Stimulated activated CD4-positive, alpha-beta T cell treated with anti-CD3 and anti-CD28 coated beads, TNF-alpha, amount 100 ng/mL, for 48 hours (primary cell): ENCODE measurements at regions not wholly inside any gene's neighbourhood (a gene's known extent, or its start where the extent isn't known, plus 50 kb on each side); places are given as distances from the start of the nearest gene placed in this dataset.

Source experiments
- DNase-seq, 3 donors: peaks; one replicate each; pipeline ENCODE4 v3.0.0-alpha.2; 2020; ENCODE audit warnings: low read depth in 3 of 3

DNA sequence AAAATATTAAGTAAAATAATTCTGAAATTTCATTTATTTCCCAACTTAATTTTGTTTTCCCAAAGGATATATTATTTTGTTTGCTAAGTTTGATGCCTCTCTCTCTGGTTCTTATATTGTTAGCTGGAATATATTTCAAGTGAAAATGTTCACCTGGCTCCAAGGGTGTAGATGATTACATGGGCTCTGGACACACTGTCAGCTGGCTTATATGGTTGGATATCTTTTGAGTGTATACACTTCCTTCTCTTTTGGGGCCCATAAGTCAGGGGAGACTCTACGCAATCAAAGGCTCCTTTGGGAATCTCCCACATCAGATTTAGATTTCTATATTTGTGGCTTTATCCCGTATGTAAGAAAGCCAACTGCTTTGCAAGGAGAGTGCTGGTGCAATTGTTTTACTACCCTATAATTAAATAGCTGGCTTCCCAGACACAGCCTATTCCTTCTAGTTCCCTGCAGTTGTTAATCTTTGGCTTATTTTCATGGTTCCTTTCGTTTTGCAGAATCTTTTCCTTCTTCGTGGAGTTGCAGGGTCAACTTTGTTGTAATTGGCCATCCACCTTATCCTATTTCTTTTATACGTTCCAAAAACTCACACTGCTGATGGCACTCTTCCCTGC is 225.7 kb downstream of the DPH6 start:
- no peak for DNase-seq

DNA sequence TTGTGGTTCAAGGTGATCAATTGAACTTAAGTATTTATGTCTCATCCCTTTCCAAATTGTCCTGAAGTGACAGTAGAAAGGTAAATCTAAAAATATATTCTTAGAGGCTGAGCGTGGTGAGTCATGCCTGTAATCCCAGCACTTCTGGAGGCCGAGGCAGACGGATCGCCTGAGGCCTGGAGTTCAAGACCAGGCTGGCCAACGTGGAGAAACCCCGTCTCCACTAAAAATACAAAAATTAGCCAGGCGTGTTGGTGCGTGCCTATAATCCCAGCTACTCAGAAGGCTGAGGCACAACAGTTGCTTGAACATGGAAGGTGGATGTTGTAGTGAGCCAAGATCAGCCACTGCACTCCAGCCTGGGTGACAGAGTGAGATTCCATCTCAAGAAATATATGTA is 226.6 kb downstream of the DPH6 start:
- no peak for DNase-seq

DNA sequence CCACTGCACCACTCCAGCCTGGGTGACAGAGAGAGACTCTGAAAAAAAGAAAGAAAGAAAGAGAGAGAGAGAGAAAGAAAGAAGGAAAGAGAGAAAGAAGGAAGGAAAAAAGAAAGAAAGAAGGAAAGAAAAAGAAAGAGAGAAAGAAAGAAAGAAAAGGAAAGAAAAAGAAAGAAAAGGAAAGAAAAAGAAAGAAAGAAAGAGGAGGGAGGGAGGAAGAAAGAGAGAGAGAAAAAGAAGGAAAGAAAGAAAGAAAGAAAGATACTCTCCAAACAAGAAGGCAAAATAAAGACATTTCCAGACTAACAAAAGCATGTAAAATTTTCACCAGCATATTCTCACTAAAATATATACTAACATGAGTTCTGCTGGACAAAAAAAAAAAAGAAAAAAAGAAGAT is 228.7 kb downstream of the DPH6 start:
- no peak for DNase-seq

DNA sequence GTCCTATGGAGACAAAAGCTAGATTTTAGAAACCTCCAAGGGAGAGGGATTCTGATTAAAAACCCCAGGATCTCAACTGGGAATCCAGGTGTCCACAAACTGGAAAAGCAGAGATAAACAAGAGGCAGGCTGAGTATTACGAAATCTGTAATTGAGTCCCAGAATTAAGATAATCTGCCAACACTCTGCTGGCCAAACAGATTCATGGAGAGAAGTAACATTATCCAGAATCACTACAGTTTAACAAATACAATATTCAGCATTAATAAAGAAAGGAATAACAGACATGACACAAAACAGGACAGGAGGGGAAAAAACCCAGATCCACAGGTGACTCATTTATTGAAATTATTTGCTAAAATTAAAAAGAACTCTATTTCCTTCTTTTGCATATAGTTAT is 227.2 kb upstream of the NANOGP8 start:
- DNase-seq, result no peak

DNA sequence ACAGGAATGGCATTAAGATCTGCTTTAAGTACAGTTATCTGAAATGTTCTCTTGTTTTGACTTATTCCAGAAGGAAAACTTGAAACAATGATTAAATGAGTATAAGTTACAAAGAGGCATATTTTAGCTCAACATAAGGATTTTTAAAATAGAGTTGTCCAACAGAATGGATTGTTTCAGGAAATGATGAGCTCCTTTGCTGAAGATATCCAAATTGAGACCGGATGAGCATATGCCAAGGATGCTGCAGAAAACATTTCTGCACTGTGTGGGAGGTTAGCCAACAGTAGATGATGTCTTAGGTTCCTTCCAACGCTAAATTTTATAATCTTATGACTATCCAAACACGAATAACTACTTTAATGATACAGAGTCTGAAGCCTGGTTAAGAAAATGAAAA is 226.5 kb upstream of the NANOGP8 start:
- no peak for DNase-seq

DNA sequence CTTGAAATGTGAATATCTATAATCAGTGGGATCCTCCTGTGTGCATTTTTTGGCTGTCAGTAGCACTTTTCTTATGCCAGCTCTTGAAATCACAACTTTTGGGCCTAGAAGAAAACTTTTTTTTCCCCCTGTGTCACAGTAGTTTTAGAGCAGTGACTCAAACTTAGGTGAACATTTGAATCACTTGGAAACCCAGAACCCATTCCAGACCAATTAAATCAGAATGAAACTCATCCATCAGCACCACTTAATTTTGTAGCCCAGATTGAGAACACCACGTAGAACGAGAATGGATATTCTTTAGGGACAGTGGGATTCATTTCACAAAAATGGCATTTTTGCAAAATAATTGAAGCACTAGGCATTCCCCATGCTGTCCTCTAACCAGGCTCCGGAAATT is 224.8 kb upstream of the NANOGP8 start:
- no peak for DNase-seq

DNA sequence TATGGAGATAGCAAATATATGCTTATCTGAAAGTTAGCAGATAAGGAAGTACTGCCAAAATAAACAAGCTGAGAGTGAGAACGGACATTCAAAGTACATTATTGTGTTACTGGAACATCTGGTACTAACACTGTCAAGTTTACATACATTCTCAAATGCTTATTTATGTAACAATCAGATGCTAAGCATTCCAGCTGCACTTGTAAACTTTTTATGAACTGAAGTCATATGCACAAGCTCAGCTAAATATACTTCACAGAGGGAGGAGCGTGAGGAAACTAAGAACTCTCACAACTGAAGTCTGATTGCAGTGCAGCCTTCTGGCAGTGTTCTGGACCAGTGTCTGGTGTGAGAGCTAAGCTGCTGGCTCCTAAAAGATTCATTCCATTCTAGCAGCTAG is 223.7 kb upstream of the NANOGP8 start:
- no peak for DNase-seq

DNA sequence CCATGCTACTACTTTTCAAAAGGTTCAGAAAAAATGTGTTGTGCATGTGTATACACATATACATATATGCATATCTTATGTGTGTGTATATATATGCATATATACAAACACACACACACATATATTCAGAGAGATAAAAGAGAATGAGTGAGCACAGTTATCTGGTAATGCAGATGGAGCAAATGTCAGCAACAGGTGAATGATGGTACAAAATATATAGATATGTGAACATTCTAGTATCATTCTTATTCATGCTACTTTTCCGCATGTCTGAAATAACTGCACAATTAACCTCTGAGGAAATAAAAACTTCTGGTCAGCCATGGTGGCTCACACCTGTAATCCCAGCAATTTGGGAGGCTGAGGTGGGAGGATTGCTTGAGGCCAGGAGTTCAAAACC is 222.6 kb upstream of the NANOGP8 start:
- DNase-seq, result no peak

DNA sequence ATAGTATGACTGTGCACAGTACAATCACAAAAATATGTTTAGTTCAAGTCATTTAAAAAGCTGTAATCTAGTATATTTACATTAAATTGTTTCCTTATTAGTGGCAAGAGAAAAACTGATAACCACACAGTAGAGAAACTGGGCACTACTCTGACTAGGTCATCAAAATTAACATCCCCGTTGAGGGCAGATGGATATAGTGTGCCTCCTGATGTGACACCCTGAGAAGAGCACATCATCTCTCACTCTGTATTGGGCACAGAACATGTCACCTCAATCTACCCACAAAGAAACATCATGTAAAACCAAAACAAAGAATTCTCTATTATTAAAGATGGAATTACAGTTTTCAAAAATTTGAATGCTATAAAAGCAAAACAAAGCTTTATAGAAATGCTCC is 221.9 kb upstream of the NANOGP8 start:
- DNase-seq, result no peak

DNA sequence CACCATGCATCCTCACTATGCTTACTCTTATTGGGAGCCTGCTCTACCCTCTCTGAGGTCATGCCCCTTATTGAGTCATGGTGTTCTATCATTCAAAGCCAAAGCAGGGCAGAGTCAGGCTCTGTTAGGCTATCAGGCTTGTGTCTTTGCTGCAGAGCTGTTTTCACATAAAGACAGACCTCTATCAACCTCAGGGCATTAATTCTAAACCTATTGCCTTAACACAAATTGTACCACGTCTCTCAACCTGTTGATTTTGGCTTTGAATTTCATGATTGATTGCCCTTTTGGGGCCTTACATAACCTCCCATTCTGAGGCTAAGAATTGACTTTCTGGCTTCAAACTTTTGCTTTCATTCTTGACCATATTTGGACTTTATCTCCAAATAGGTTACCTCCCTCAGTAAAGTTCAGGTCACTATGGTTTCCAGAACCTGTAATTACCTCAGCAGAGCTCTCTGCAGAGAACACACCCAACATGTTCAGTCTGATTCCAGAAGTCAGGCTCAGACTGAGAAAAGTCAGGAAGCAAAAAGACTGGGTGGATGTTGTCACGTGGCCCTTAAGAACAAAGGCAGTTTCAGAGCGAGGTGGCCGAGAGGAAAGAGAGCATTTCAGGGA is 221.4 kb upstream of the NANOGP8 start:
- DNase-seq, result no peak

DNA sequence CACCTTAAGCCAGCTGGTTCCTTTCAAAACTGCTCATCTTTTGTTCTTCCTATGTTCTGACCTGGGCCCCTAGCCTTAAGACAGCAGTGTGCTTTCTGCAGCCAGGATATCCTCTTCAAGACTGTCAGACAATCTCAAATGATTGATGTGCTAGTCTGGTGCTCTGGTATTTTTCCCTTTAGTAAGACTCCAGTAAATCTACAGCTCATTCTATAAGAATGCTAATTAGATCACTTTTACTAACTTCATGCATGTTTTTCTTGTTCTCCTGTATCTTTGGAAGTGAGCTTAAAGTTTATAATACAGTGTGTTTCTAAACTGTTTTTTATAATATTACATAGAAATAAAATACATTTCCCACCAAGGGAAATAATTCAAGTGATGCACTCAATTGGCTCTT is 220.9 kb upstream of the NANOGP8 start:
- no peak for DNase-seq

DNA sequence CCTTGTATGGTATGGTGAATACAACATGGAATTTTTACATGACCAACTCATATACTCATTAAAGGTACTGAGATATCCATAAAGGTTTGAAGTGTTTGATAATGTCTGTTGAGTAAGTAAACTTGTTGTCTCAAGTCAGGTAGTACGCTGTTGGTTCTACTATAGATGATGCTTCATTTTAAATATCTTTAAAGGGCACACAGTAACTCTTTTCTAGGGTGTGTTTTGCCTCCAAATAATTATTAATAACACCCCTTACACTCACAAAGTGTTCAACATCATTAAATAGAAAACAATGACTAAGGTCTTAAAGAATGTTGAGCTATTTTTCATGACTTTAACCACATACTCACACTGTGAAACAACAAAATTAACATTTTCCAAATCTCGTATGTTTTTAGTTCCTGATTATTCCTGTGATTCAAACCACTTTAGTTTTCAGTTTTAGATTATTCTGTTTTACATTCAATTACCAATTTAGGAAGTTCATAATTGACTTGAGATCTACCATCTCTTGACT is 220.0 kb upstream of the NANOGP8 start:
- no peak for DNase-seq

DNA sequence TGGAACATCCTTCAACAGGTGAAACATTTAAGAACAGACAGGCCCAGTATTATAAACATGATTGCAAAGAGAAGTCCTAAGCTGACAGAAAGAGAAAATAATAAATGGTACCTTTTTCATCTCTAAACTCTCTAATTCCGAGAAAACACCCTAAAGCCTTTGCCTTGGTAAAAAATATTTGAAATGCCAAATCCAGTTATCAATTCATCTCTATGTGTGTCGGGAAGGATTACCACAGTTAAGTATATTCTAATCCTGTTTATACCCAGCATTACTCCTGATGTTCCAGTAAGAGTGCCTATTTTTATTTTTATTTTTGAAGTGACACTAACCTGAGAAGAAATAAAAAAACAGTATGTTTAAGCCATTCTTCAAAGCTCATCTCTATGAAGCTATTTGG is 219.3 kb upstream of the NANOGP8 start:
- DNase-seq, result no peak

DNA sequence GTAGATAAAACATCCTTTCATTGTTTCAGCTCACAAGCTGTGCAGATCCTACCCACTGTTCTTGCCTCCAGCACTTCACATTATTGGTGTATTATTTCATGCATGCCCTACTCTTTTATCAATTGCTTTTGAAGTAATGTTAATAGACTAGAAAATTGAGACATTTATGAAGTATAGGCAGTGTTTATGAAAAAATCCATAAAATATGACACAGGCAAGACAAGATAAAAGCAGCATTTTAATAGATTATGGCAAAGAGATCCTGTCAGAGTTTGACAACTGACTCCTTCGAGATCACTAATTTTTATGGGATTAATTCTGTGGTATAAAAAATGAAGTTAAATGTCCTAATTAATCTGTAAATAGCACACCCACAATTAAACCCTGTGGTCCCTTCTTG is 217.2 kb upstream of the NANOGP8 start:
- DNase-seq, result no peak

DNA sequence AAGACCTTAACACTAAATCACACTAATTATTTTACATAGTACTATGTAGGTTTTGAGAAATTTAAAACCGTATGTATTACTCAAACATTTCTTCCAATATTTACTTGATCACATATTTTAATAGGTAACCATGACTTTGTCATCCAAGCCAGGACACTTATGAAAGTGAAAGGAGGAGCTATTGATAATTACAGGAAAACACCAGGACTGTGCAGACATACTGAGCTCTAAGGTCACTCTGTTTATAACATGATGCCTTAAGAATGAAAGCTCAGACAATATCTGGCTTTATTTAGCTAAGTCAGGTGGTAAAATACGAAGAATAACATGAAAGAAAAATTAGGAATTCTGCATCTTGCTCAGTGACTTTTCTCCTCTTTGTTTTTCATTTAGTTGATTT is 216.0 kb upstream of the NANOGP8 start:
- DNase-seq, result no peak

DNA sequence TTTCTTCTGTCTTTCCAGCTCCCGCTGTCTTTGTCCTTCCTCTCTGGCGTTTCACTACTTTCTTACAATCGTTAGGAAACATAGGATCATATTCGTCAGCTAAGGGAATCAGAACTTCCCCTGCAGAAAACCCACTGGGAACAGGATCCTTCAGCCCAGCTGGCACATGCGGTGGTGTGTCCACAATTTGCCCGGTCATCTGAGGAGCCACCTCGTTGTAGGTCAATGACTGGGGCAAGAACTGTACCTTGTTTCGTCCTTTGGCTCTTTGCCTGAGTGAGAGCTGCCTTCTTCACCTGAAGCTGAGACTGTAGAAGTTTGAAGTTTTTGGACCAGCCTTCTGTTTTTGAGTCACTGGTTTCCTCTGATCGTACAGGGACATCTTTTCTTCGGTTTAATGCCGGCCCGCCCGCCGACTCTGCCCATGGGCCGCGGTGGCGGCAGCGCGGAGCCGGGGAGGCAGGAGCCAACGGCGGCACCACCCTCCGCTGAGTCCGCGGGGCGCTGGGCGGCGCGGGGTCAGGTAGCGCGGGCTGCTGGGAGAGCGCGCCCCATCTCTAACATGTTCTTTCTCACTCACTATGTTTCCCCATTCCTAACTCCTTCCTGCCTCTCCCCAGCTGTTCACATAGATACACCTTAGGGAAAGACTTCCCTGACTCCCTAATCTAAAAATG is 214.1 kb upstream of the NANOGP8 start:
- no peak for DNase-seq

DNA sequence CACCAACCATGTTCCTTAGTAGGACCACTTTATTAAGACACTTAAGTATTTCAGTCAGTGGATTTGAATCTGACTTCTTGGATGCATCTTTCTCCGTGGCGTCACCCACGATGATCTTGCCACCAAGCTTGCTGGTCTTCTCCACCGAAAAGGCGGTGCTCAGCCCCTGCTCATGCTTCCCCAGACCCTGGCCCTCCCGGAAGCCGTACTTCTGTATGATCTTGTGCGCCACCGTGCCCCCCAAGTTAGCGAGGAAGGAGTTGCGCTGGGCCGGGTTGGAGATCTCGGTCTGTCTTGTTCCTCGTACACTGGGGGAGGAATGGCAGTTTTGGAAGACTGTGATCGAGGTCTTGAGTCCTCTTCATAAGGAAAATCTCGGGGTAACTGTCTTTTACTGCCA is 213.4 kb upstream of the NANOGP8 start:
- DNase-seq, result no peak

DNA sequence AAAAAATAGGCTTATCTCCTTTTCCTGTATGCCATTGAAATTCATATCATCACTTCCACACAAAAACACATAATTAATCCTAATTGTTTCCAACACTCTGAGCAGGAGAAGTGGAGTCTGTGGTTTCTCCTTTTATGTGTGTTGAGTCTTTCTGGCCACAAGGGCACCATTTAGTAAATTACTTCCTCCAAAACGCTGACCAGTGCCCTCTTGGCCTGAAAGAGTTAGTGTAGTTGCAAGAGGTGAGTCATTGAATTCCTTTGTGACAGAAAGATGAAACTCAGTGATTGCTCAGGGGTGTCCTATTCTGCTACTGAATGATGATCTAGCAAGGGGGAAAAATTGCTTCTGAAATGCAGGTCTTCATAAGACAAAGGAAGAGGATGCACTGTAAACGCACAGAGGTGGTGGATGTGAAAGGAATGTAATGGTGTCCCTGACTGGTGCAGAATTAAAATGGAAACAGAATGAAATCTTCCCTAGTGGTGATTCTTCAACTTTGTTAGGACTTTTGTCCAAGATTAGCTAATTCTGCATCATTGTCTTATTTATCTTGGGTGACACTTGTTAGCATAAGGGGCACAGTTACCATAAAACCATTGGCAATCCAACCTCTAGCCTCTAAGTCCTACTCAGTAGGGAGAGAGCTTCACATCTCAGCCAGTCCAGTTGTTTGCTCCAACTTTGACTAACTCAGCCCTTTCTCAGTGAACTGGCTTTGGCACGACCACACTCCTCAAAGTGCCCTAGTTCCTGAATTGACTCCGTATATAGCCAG is 208.4 kb upstream of the NANOGP8 start:
- DNase-seq, result no peak

DNA sequence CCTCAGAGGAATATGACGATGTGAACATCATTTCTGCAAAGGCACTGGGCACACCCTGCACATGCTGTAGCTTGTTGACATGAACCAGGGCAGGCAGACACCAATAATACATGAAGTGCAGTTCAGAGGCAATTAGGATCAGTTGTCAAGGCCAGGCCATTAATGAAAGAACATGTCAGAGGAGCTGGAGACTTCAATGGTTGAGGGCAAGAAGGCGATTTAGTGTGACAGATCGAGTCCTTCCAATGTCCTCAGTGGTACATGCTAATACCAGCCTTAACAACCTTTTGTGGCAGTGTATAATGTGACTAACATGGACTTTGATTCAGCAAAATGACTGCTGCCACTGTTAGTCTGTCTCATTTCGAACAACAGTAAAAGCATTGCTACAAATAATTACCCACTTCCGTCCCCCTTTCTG is 205.2 kb upstream of the NANOGP8 start:
- DNase-seq, result no peak

DNA sequence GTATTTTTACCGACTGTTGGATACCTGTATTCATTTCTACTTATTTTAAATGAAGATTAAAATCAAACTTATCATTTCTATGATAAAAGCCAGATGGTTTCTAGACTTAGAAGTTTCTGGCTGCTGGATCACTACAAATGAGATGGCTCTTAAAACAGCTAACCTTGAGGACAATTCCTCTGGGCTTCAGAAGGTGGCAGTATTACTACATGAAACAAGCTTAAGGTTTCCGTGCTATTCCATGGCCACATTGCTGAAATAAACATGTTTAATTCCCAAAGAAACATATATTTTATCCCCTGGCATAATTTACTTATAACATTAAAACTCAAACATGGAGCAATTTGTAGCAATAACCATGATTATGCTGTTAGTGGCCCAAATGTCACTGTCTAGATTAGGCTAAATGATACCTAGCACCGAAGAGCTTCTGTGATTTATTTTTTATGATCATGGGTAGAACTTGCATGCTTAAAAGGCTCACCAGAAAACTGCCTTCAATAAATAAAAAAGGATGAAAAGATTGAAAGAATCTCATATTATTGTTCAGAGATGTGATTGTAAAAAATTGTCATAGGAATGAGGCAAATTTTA is 204.0 kb upstream of the NANOGP8 start:
- DNase-seq, result no peak

DNA sequence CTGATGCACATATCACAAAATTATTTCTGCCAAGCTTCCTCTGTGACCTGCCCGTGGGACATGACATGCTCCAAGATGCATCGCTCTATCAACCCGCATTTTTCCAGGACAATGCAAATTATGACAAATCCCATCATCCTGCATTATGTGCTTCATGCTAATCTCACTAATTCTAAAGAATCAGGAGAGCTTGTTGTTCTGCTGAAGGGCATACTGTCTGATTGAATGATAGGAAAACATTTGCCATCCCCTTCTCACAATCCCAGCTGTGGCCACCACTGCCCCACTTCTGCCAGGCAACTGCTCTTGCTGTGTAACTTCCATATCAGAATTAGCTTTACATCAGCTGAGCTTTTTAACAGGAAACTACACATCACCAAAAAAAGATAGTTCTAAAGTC is 203.5 kb upstream of the NANOGP8 start:
- DNase-seq, result no peak

DNA sequence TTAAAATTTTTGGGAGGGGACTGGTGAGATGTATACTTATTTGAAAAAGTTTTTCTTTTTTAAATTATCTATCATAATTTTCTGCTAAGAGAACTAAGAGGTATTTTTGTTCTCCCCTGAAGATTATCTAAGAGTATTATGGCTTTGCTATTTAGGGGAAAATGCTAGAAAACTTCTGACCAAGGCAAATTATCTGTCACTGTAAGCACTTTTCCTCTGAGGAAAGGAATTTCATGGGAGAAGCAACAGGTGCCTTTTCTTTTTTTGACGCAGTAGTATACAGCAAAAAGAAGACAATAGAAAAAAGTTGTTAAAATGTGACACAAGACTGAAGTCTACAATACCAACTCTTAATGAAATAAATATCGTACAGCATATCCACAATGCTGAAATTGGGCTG is 201.6 kb upstream of the NANOGP8 start:
- DNase-seq, result no peak
